ENCODE measurements at regions not wholly inside any gene's neighbourhood (a gene's known extent, or its start where the extent isn't known, plus 50 kb on each side); places are given as distances from the start of the nearest gene placed in this dataset.
"Not testable (repeated sequence)": the region's sequence is repeated elsewhere in the genome, so short reads cannot be mapped to it uniquely, and the experiment has no call there.

DNA sequence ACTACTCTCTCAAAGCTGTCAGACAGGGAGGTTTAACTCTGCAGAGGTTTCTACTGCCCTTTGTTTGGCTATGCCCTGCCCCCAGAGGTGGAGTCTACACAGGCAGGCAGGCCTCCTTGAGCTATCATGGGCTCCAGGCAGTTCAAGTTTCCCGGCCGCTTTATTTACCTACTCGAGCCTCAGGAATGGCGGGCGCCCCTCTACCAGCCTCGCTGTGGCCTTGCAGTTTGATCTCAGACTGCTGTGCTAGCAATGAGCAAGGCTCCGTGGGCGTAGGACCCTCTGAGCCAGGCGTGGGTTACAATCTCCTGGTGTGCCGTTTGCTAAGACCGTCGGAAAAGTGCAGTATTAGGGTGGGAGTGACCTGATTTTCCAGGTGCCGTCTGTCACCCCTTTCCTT, 124.3 kb downstream of the PTCHD1 start:
- not testable (repeated sequence) for H3K9me3 ChIP-seq (ENCODE audit: control insufficient read depth, insufficient read depth, low read length); H3K36me3 ChIP-seq (ENCODE audit: control insufficient read depth, low read length); H3K4me1 ChIP-seq (ENCODE audit: control insufficient read depth, low read length); H3K27ac ChIP-seq (ENCODE audit: low read depth, low read length); H3K4me3 ChIP-seq (ENCODE audit: low read length); H3K9me2 ChIP-seq (replicated peaks; ENCODE audit: control insufficient read depth, low read length); H3K79me2 ChIP-seq (ENCODE audit: control insufficient read depth, low read length); H3K4me2 ChIP-seq (ENCODE audit: low read length); H3K27me3 ChIP-seq (ENCODE audit: control insufficient read depth, low read length); H3F3A ChIP-seq (ENCODE audit: control insufficient read depth, insufficient read depth); H4K20me1 ChIP-seq (ENCODE audit: control insufficient read depth, insufficient read depth, low read depth, low read length)

DNA sequence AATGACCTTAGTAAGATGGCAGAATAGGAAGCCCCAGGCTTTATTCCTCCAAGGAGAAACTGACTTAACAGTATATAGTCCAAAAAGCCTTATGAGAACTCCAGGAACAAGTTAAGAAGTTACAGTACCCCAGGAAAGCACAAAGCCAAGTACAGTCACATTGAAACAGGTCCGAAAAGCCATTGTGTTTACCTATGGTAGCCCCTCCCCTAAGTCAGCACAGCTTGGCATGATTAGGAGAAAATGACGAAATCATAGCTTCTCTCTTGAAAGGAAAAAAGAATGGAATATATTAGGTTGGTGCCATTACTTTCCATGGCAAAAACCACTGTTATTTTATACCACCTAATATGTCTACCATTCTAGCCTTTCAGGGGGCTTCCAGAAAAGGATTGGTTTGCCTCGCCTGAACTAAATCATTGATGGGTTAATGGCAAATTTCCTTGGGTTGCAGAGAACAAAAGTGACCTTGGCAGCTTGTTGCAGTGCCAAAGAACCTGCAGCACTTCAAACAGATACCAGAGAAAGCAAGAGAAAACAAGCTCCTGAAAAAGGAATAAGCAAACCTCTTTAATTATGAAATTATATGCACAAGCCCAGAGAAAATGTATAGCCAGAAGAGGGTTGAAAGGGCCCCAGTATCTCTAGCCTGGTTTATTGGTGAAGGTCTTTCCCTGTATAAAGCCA, 130.6 kb downstream of the PTCHD1 start:
- no peaks in the 10 kb centered on the region for H4K20me1 ChIP-seq (ENCODE audit: control insufficient read depth, insufficient read depth, low read depth, low read length)
- no peaks in the 10 kb centered on the region for H3K4me1 ChIP-seq (ENCODE audit: control insufficient read depth, low read length)
- H3K27ac ChIP-seq (ENCODE audit: low read depth, low read length): no peak overlapping the region
- TF ChIP-seq CTCF (IDR thresholded peaks at IDR 0.05; ENCODE audit: low read depth, low read length, poor library complexity, severe bottlenecking) (no peak), EZH2phosphoT487 (IDR thresholded peaks at IDR 0.05; ENCODE audit: borderline replicate concordance, low read length) (no peak)
- H3K4me3 ChIP-seq (ENCODE audit: low read length): no peak overlapping the region
- no peaks in the 10 kb centered on the region for H3K79me2 ChIP-seq (ENCODE audit: control insufficient read depth, low read length)
- no peaks in the 10 kb centered on the region for H3K36me3 ChIP-seq (ENCODE audit: control insufficient read depth, low read length)
- no peaks in the 10 kb centered on the region for H3K9me3 ChIP-seq (ENCODE audit: control insufficient read depth, insufficient read depth, low read length)
- H3K27me3 ChIP-seq (ENCODE audit: control insufficient read depth, low read length): no peaks in the 10 kb centered on the region
- no peaks in the 10 kb centered on the region for H3K9me2 ChIP-seq (replicated peaks; ENCODE audit: control insufficient read depth, low read length)
- no peak overlapping the region for H3K4me2 ChIP-seq (ENCODE audit: low read length)
- no peaks in the 10 kb centered on the region for H3F3A ChIP-seq (ENCODE audit: control insufficient read depth, insufficient read depth)

GRCh38 chrX:23465985-23466384, 131.3 kb downstream of the PTCHD1 start:
- Histone ChIP-seq H3K4me2 (ENCODE audit: low read length) (no peak overlapping the region), H3K79me2 (ENCODE audit: control insufficient read depth, low read length) (no peaks in the 10 kb centered on the region), H4K20me1 (ENCODE audit: control insufficient read depth, insufficient read depth, low read depth, low read length) (no peaks in the 10 kb centered on the region), H3K4me1 (ENCODE audit: control insufficient read depth, low read length) (no peaks in the 10 kb centered on the region), H3K27me3 (ENCODE audit: control insufficient read depth, low read length) (no peaks in the 10 kb centered on the region), H3K9me3 (ENCODE audit: control insufficient read depth, insufficient read depth, low read length) (no peaks in the 10 kb centered on the region), H3K9me2 (replicated peaks; ENCODE audit: control insufficient read depth, low read length) (no peaks in the 10 kb centered on the region), H3K27ac (ENCODE audit: low read depth, low read length) (no peak overlapping the region), H3F3A (ENCODE audit: control insufficient read depth, insufficient read depth) (no peaks in the 10 kb centered on the region), H3K4me3 (ENCODE audit: low read length) (no peak overlapping the region), H3K36me3 (ENCODE audit: control insufficient read depth, low read length) (no peaks in the 10 kb centered on the region)
- TF ChIP-seq CTCF (IDR thresholded peaks at IDR 0.05; ENCODE audit: low read depth, low read length, poor library complexity, severe bottlenecking) (no peak), EZH2phosphoT487 (IDR thresholded peaks at IDR 0.05; ENCODE audit: borderline replicate concordance, low read length) (no peak)

DNA sequence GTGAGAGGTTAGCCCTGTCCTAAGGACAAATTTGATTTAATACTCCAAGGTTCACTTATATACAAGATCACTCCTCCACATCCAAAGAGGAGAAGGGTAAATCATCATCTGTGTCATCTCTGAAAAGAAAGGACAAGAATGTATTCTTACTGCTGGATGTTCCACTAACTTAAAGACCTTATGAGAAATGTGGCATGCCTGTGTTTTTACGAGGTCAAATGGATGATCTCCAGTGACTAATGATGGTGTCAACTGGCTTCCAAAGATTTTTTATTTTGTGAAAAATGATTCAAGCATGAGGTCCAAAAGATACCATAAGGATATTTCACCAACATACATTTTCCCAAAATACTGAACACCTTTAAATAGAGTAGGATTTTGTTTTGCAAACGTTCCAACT, 143.4 kb downstream of the PTCHD1 start:
- Histone ChIP-seq H3K27me3 (ENCODE audit: control insufficient read depth, low read length) (no peaks in the 10 kb centered on the region), H3K79me2 (ENCODE audit: control insufficient read depth, low read length) (no peaks in the 10 kb centered on the region), H4K20me1 (ENCODE audit: control insufficient read depth, insufficient read depth, low read depth, low read length) (no peaks in the 10 kb centered on the region)

More for the DNA sequence above, 143.4 kb downstream of the PTCHD1 start:
- Histone ChIP-seq H3K9me3 (ENCODE audit: control insufficient read depth, insufficient read depth, low read length) (no peaks in the 10 kb centered on the region), H3K36me3 (ENCODE audit: control insufficient read depth, low read length) (no peaks in the 10 kb centered on the region), H3K9me2 (replicated peaks; ENCODE audit: control insufficient read depth, low read length) (no peaks in the 10 kb centered on the region), H3K4me1 (ENCODE audit: control insufficient read depth, low read length) (no peaks in the 10 kb centered on the region), H3K4me3 (ENCODE audit: low read length) (no peak overlapping the region), H3F3A (ENCODE audit: control insufficient read depth, insufficient read depth) (no peaks in the 10 kb centered on the region), H3K27ac (ENCODE audit: low read depth, low read length) (no peak overlapping the region), H3K4me2 (ENCODE audit: low read length) (no peak overlapping the region)
- TF ChIP-seq EZH2phosphoT487 (IDR thresholded peaks at IDR 0.05; ENCODE audit: borderline replicate concordance, low read length) (no peak), CTCF (IDR thresholded peaks at IDR 0.05; ENCODE audit: low read depth, low read length, poor library complexity, severe bottlenecking) (no peak)
